ENCODE measurements at regions not wholly inside any gene's neighbourhood (a gene's known extent, or its start where the extent isn't known, plus 50 kb on each side); places are given as distances from the start of the nearest gene placed in this dataset.

GRCh38 chr6:14547284-14547998 is 429.9 kb downstream of the CD83 start:
- intact Hi-C loops (cut with micrococcal nuclease; ENCODE audit: unreplicated experiment): no loop called here
- Histone ChIP-seq H3K27ac (ENCODE audit: low read depth, low read length, poor library complexity, severe bottlenecking) (no peak overlapping the region), H3K4me1 (ENCODE audit: insufficient read depth, low read length, poor library complexity, severe bottlenecking) (peaks cover 56% of the 10 kb centered on the region), H3K9me2 (ENCODE audit: insufficient read depth, low read length) (no peaks in the 10 kb centered on the region), H3K4me2 (ENCODE audit: low read length) (no peak overlapping the region), H3K4me3 (ENCODE audit: low read depth, low read length, poor library complexity, severe bottlenecking) (no peak overlapping the region), H3K79me2 (ENCODE audit: insufficient read depth, low read depth, low read length) (no peaks in the 10 kb centered on the region), H2AFZ (ENCODE audit: low read length) (no peak overlapping the region), H3K36me3 (ENCODE audit: insufficient read depth, low read length) (no peaks in the 10 kb centered on the region), H4K20me1 (ENCODE audit: insufficient read depth, low read length) (no peaks in the 10 kb centered on the region), H3K9me3 (ENCODE audit: low read length) (no peaks in the 10 kb centered on the region)
- TF ChIP-seq EZH2phosphoT487 (IDR thresholded peaks at IDR 0.05; ENCODE audit: borderline replicate concordance, low read depth, low read length): no peak
- TF ChIP-seq, protein P1, sequence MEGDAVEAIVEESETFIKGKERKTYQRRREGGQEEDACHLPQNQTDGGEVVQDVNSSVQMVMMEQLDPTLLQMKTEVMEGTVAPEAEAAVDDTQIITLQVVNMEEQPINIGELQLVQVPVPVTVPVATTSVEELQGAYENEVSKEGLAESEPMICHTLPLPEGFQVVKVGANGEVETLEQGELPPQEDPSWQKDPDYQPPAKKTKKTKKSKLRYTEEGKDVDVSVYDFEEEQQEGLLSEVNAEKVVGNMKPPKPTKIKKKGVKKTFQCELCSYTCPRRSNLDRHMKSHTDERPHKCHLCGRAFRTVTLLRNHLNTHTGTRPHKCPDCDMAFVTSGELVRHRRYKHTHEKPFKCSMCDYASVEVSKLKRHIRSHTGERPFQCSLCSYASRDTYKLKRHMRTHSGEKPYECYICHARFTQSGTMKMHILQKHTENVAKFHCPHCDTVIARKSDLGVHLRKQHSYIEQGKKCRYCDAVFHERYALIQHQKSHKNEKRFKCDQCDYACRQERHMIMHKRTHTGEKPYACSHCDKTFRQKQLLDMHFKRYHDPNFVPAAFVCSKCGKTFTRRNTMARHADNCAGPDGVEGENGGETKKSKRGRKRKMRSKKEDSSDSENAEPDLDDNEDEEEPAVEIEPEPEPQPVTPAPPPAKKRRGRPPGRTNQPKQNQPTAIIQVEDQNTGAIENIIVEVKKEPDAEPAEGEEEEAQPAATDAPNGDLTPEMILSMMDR (conservative IDR thresholded peaks at IDR 0.05; ENCODE audit: low read length): no peak
- DNase-seq (ENCODE audit: low spot score): no peak
- ChIA-PET POLR2A (interaction anchor here (1.4 to 1.9 kb wide), 2 partner anchors 14 kb away, joined by 4 to 7 read pairs; no protein-coding TSS in a partner anchor), CTCF (ENCODE audit: unreplicated experiment) (no interaction called here)
- BruUV-seq (replicated peaks): no TSS peak

GRCh38 chr6:14549304-14549770 is 431.8 kb downstream of the CD83 start:
- Histone ChIP-seq H3K9me2 (ENCODE audit: insufficient read depth, low read length) (no peaks in the 10 kb centered on the region), H2AFZ (ENCODE audit: low read length) (peak overlapping the region; percentile 62), H3K27ac (ENCODE audit: low read depth, low read length, poor library complexity, severe bottlenecking) (peak overlapping the region; percentile 51), H4K20me1 (ENCODE audit: insufficient read depth, low read length) (no peaks in the 10 kb centered on the region), H3K4me3 (ENCODE audit: low read depth, low read length, poor library complexity, severe bottlenecking) (peak overlapping the region; percentile 26), H3K9me3 (ENCODE audit: low read length) (no peaks in the 10 kb centered on the region), H3K79me2 (ENCODE audit: insufficient read depth, low read depth, low read length) (no peaks in the 10 kb centered on the region), H3K4me2 (ENCODE audit: low read length) (peak overlapping the region; percentile 73), H3K4me1 (ENCODE audit: insufficient read depth, low read length, poor library complexity, severe bottlenecking) (peaks cover 47% of the 10 kb centered on the region), H3K36me3 (ENCODE audit: insufficient read depth, low read length) (no peaks in the 10 kb centered on the region)
- no TSS peak for BruUV-seq (replicated peaks)
- CTCF ChIA-PET (ENCODE audit: unreplicated experiment): no interaction called here
- TF ChIP-seq, protein P1 (conservative IDR thresholded peaks at IDR 0.05; ENCODE audit: low read length): no peak
- no peak for TF ChIP-seq EZH2phosphoT487 (IDR thresholded peaks at IDR 0.05; ENCODE audit: borderline replicate concordance, low read depth, low read length)
- POLR2A ChIA-PET: interaction anchor here (0.6 to 0.7 kb wide), 2 partner anchors 11 to 14 kb away, joined by 3 to 4 read pairs; no protein-coding TSS in a partner anchor
- DNase-seq (ENCODE audit: low spot score): peak; percentile 39
- intact Hi-C loops (cut with micrococcal nuclease; ENCODE audit: unreplicated experiment): loop anchor here (2.0 kb wide), 1 partner anchor 115 kb away; no protein-coding TSS in a partner anchor

GRCh38 chr6:14549871-14550270 is 432.3 kb downstream of the CD83 start:
- ChIA-PET POLR2A (interaction anchor here (0.6 to 0.7 kb wide), 3 partner anchors 11 to 279 kb away, joined by 3 to 4 read pairs (median 3); no protein-coding TSS in a partner anchor), CTCF (ENCODE audit: unreplicated experiment) (no interaction called here)
- no TSS peak for BruUV-seq (replicated peaks)
- Histone ChIP-seq H3K27ac (ENCODE audit: low read depth, low read length, poor library complexity, severe bottlenecking) (peak overlapping the region; percentile 51), H3K9me2 (ENCODE audit: insufficient read depth, low read length) (no peaks in the 10 kb centered on the region), H3K4me3 (ENCODE audit: low read depth, low read length, poor library complexity, severe bottlenecking) (peak overlapping the region; percentile 26), H3K36me3 (ENCODE audit: insufficient read depth, low read length) (no peaks in the 10 kb centered on the region), H4K20me1 (ENCODE audit: insufficient read depth, low read length) (no peaks in the 10 kb centered on the region), H3K4me1 (ENCODE audit: insufficient read depth, low read length, poor library complexity, severe bottlenecking) (peaks cover 41% of the 10 kb centered on the region), H3K79me2 (ENCODE audit: insufficient read depth, low read depth, low read length) (no peaks in the 10 kb centered on the region), H3K9me3 (ENCODE audit: low read length) (no peaks in the 10 kb centered on the region), H2AFZ (ENCODE audit: low read length) (peak overlapping the region; percentile 62), H3K4me2 (ENCODE audit: low read length) (peak overlapping the region; percentile 73)
- intact Hi-C loops (cut with micrococcal nuclease; ENCODE audit: unreplicated experiment): loop anchor here (2.0 kb wide), 1 partner anchor 115 kb away; no protein-coding TSS in a partner anchor
- peak; percentile 50 for DNase-seq (ENCODE audit: low spot score)
- TF ChIP-seq, protein P1 (conservative IDR thresholded peaks at IDR 0.05; ENCODE audit: low read length): no peak
- no peak for TF ChIP-seq EZH2phosphoT487 (IDR thresholded peaks at IDR 0.05; ENCODE audit: borderline replicate concordance, low read depth, low read length)
